ENCODE measurements at regions not wholly inside any gene's neighbourhood (a gene's known extent, or its start where the extent isn't known, plus 50 kb on each side); places are given as distances from the start of the nearest gene placed in this dataset.

DNA sequence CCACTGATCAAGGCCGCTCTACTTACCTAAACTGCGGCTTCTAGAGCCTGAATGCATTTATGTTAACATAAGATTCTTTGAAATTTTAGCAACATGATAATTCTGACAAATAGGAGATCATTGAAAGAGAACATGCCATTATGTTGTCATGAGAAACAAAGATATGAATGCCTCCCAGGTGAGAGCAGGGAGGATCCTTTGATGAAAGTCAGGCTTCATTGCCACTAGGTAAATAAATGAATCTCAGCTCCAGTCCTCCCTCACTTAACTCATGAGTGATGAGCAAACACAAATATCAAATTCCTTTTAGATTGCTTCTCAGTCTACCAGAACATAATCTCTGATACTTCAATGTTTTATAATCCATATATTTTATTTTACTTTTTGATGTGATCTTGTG, 463.2 kb upstream of the CDH7 start:
- TF ChIP-seq, protein P1, sequence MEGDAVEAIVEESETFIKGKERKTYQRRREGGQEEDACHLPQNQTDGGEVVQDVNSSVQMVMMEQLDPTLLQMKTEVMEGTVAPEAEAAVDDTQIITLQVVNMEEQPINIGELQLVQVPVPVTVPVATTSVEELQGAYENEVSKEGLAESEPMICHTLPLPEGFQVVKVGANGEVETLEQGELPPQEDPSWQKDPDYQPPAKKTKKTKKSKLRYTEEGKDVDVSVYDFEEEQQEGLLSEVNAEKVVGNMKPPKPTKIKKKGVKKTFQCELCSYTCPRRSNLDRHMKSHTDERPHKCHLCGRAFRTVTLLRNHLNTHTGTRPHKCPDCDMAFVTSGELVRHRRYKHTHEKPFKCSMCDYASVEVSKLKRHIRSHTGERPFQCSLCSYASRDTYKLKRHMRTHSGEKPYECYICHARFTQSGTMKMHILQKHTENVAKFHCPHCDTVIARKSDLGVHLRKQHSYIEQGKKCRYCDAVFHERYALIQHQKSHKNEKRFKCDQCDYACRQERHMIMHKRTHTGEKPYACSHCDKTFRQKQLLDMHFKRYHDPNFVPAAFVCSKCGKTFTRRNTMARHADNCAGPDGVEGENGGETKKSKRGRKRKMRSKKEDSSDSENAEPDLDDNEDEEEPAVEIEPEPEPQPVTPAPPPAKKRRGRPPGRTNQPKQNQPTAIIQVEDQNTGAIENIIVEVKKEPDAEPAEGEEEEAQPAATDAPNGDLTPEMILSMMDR (conservative IDR thresholded peaks at IDR 0.05; ENCODE audit: low read length) = no peak
- TF ChIP-seq EZH2phosphoT487 (IDR thresholded peaks at IDR 0.05; ENCODE audit: borderline replicate concordance, low read depth, low read length) = no peak
